SK-N-SH (cell line): ENCODE measurements at regions not wholly inside any gene's neighbourhood (a gene's known extent, or its start where the extent isn't known, plus 50 kb on each side); places are given as distances from the start of the nearest gene placed in this dataset.

Source experiments
- CTCF ChIA-PET: fragments of 300-600, 350-600 bp; formaldehyde crosslinking; extraction: SDS; loops from one replicate; lab custom pipeline; 2021; lab: Yijun Ruan, JAX
- POLR2A ChIA-PET: fragments of 350-600 bp; sonication (Branson Sonifier 250); formaldehyde crosslinking; extraction: SDS; loops from one replicate; lab custom pipeline; 2020; ENCODE audit warnings: antibody characterized with exemption, inconsistent platforms; lab: Yijun Ruan, JAX
- DNase-seq: peaks from one replicate; pipeline ENCODE4 v3.0.0; 2012
- H2AFZ ChIP-seq: fragments of 200-600 bp; sonication (generic); 2 replicates; pipeline ENCODE4 v1.8.1; 2016; ENCODE audit warnings: antibody characterized with exemption, mild to moderate bottlenecking, low read depth
- H3F3A ChIP-seq: fragments of 200-600 bp; sonication (generic); replicated peaks from 2 replicates; pipeline ENCODE3; 2016; ENCODE audit warnings: antibody characterized with exemption, mild to moderate bottlenecking; ENCODE audit not compliant: insufficient read depth
- H3K27ac ChIP-seq, 2 experiments: fragments of 200-500 bp in 1 of 2; fragments of 200-600 bp in 1 of 2; sonication (Bioruptor generic) in 1 of 2; sonication (generic), shearing (Covaris generic) in 1 of 2; 2 replicates each; pipeline versions ENCODE4 v1.5.1 to v1.6.1; 2014 to 2016; ENCODE audit warnings: low read depth in 2 of 2, inconsistent platforms in 1 of 2, low read length in 1 of 2, mild to moderate bottlenecking in 1 of 2, mixed read lengths in 1 of 2
- H3K27me3 ChIP-seq: fragments of 200-600 bp; sonication (generic), shearing (Covaris generic); 2 replicates; pipeline ENCODE4 v1.6.1; 2016; ENCODE audit warnings: mixed run types; ENCODE audit not compliant: insufficient read depth
- H3K36me3 ChIP-seq, 2 experiments: fragments of 200-500 bp in 1 of 2; fragments of 200-600 bp in 1 of 2; sonication (Bioruptor generic) in 1 of 2; sonication (generic) in 1 of 2; replicated peaks in 1 of 2; 2 replicates each; pipeline versions ENCODE3 to v1.5.1; 2014 to 2016; ENCODE audit warnings: low read length in 1 of 2, mild to moderate bottlenecking in 1 of 2; ENCODE audit not compliant: insufficient read depth in 2 of 2, control insufficient read depth in 1 of 2
- H3K4me1 ChIP-seq, 2 experiments: fragments of 200-500 bp in 1 of 2; fragments of 200-600 bp in 1 of 2; sonication (Bioruptor generic) in 1 of 2; sonication (generic), shearing (Covaris generic) in 1 of 2; 2 replicates each; pipeline versions ENCODE4 v1.5.1 to v1.6.1; 2014 to 2016; ENCODE audit warnings: low read depth in 1 of 2, low read length in 1 of 2, mixed run types in 1 of 2; ENCODE audit not compliant: insufficient read depth in 2 of 2, control insufficient read depth in 1 of 2
- H3K4me2 ChIP-seq: fragments of 200-600 bp; sonication (generic), shearing (Covaris generic); 2 replicates; pipeline ENCODE4 v1.6.1; 2017; ENCODE audit warnings: mixed run types
- H3K4me3 ChIP-seq, 2 experiments: fragments of 200-500 bp in 1 of 2; fragments of 200-600 bp in 1 of 2; sonication (Bioruptor generic) in 1 of 2; sonication (generic), shearing (Covaris generic) in 1 of 2; 2 replicates each; pipeline versions ENCODE4 v1.5.1 to v1.8.1; 2014 to 2016; ENCODE audit warnings: low read depth in 2 of 2, inconsistent platforms in 1 of 2, low read length in 1 of 2, mild to moderate bottlenecking in 1 of 2, mixed read lengths in 1 of 2, moderate library complexity in 1 of 2
- H3K79me2 ChIP-seq: fragments of 200-600 bp; sonication (generic); 2 replicates; pipeline ENCODE4 v1.8.1; 2017; ENCODE audit warnings: mild to moderate bottlenecking; ENCODE audit not compliant: insufficient read depth
- H3K9ac ChIP-seq: fragments of 200-600 bp; sonication (generic); 2 replicates; pipeline ENCODE4 v1.6.1; 2017; ENCODE audit warnings: mixed run types
- H3K9me2 ChIP-seq: fragments of 200-600 bp; sonication (generic); 2 replicates; pipeline ENCODE4 v1.6.1; 2017; ENCODE audit warnings: mixed run types
- H3K9me3 ChIP-seq: fragments of 200-600 bp; sonication (generic); 2 replicates; pipeline ENCODE4 v1.6.1; 2017; ENCODE audit warnings: mixed run types, mild to moderate bottlenecking, moderate library complexity
- H4K20me1 ChIP-seq: fragments of 200-600 bp; sonication (generic); 2 replicates; pipeline ENCODE4 v1.6.1; 2017; ENCODE audit warnings: mild to moderate bottlenecking, mixed run types; ENCODE audit not compliant: insufficient read depth
- ELF1 ChIP-seq: IDR thresholded peaks from 2 replicates; pipeline ENCODE4 v1.4.0; 2012
- EP300 ChIP-seq, 2 experiments: IDR thresholded peaks; 2 replicates each; pipeline versions ENCODE4 v1.4.0 to v1.6.1; 2012; ENCODE audit warnings: borderline replicate concordance in 1 of 2, low read depth in 1 of 2, low read length in 1 of 2
- EZH2phosphoT487 ChIP-seq: fragments of 200-600 bp; sonication (generic); IDR thresholded peaks from 2 replicates; pipeline ENCODE4 v1.6.1; 2017; ENCODE audit warnings: low read depth, mixed run types, mild to moderate bottlenecking, antibody characterized with exemption, moderate library complexity, borderline replicate concordance
- FOSL2 ChIP-seq: IDR thresholded peaks from 2 replicates; pipeline ENCODE4 v1.4.0; 2012; ENCODE audit warnings: low read depth, mild to moderate bottlenecking, moderate library complexity, borderline replicate concordance
- GABPA ChIP-seq: IDR thresholded peaks from 2 replicates; pipeline ENCODE4 v1.4.0; 2012; ENCODE audit warnings: low read depth, mild to moderate bottlenecking
- GATA2 ChIP-seq: sonication (generic); formaldehyde crosslinking; IDR thresholded peaks from 2 replicates; pipeline ENCODE4 v1.5.0; 2020; ENCODE audit warnings: mild to moderate bottlenecking, missing genetic modification reagents
- IRF3 ChIP-seq: fragments of 150-350 bp; IDR thresholded peaks from 2 replicates; pipeline ENCODE4 v1.6.1; 2016; ENCODE audit warnings: mild to moderate bottlenecking, low read depth, low read length
- JUND ChIP-seq: IDR thresholded peaks from 2 replicates; pipeline ENCODE4 v1.4.0; 2012
- MEF2A ChIP-seq: IDR thresholded peaks from 2 replicates; pipeline ENCODE4 v1.4.0; 2012; ENCODE audit warnings: low read depth, borderline replicate concordance
- NFIC ChIP-seq: IDR thresholded peaks from 2 replicates; pipeline ENCODE4 v1.4.0; 2012; ENCODE audit warnings: borderline replicate concordance
- NRF1 ChIP-seq: IDR thresholded peaks from 2 replicates; pipeline ENCODE4 v1.6.1; 2012; ENCODE audit warnings: low read depth, mild to moderate bottlenecking, low read length
- RAD21 ChIP-seq: IDR thresholded peaks from 2 replicates; pipeline ENCODE4 v1.6.1; 2012; ENCODE audit warnings: mild to moderate bottlenecking, low read length
- REST ChIP-seq: IDR thresholded peaks from 2 replicates; pipeline ENCODE4 v1.6.1; 2012; ENCODE audit warnings: mild to moderate bottlenecking, low read depth, low read length, moderate library complexity
- SIN3A ChIP-seq: IDR thresholded peaks from 2 replicates; pipeline ENCODE4 v1.6.1; 2012; ENCODE audit warnings: low read depth, mild to moderate bottlenecking, low read length, moderate library complexity, borderline replicate concordance
- SMC3 ChIP-seq: IDR thresholded peaks from 2 replicates; pipeline ENCODE4 v1.6.1; 2012; ENCODE audit warnings: low read depth, low read length, improper control_type of control experiment
- TAF1 ChIP-seq: IDR thresholded peaks from 2 replicates; pipeline ENCODE4 v1.6.1; 2012; ENCODE audit warnings: low read depth, mild to moderate bottlenecking, low read length, moderate library complexity, borderline replicate concordance
- TCF12 ChIP-seq: IDR thresholded peaks from 2 replicates; pipeline ENCODE4 v1.4.0; 2012
- TEAD4 ChIP-seq: IDR thresholded peaks from 2 replicates; pipeline ENCODE4 v1.4.0; 2012; ENCODE audit warnings: mild to moderate bottlenecking, borderline replicate concordance; ENCODE audit not compliant: insufficient read depth
- USF1 ChIP-seq: IDR thresholded peaks from 2 replicates; pipeline ENCODE4 v1.4.0; 2012; ENCODE audit warnings: low read depth, borderline replicate concordance
- WGBS: methylation state at CpG from one replicate; pipeline ENCODE4 v1.1.6; 2017; ENCODE audit warnings: low lambda C conversion rate; 5-methylcytosine and 5-hydroxymethylcytosine counted together
- TF ChIP-seq, protein P1 (sequence below): fragments of 150-350 bp; IDR thresholded peaks from 2 replicates; pipeline ENCODE4 v1.6.1; 2017; ENCODE audit warnings: antibody characterized with exemption, low read length, low read depth, borderline replicate concordance
- TF ChIP-seq, protein P2 (sequence below): IDR thresholded peaks from 2 replicates; pipeline ENCODE4 v1.4.0; 2012; ENCODE audit warnings: low read depth, borderline replicate concordance

GRCh38 chr9:38163518-38163917 lies 94.5 kb upstream of the SHB start (continued):
- no peak for TF ChIP-seq FOSL2
- no peak for TF ChIP-seq GABPA
- TF ChIP-seq NFIC: no peak
- TF ChIP-seq TEAD4: no peak
- no peak for TF ChIP-seq NRF1
- TF ChIP-seq EZH2phosphoT487: no peak
- no peak for TF ChIP-seq EP300 (IDR thresholded peaks at IDR 0.05; ENCODE audit: borderline replicate concordance in 1 of 2, low read depth in 1 of 2, low read length in 1 of 2)
- TF ChIP-seq MEF2A: no peak
- TF ChIP-seq SMC3: no peak

DNA sequence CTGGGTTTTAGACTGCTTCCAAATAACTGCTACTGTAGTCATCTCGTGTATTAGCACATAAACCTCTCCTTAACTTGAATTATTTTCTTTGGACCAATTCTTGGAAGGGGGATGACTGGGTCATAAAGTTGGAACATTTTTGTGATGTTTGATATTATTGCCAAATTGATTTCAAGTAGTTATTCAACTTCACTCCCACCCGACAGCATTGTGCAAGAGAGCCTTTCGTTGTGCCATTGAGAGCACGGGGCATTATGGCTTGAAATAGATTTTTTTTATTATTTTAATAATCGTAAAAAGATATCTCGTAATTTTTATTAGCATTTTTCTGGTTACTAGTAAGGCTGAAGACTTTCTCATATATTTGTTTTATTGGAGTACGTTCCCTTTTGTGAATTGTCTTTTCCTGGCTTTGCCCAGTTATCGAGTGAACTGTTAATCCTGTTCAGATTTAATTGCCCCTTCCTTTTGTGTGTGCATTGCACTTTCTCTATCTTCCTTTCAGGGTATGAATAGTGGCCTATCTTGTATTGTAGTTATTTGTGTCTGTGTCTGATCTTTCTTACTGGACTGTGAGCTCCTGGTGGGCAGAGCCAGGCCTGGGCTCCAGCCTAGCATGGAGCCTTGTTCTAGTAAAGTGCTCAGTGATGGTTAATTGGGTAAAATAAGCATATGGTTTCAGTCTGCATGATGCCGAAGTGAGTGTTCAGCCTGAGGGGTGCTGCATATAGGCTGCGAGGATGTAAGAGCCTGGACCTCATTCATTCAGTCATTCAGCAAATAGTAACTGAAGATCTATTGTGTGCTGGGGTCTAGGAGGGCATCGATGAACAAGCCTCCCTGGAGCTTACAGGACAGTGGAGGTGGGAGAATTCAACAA lies 93.5 kb upstream of the SHB start:
- Histone ChIP-seq H3K27me3 (no peaks in the 10 kb centered on the region; the same call in 1 of the 2 replicates), H2AFZ (no peak overlapping the region), H3K4me3 (no peak overlapping the region), H3K9me3 (no peaks in the 10 kb centered on the region), H3K9ac (no peak overlapping the region), H3K4me2 (no peak overlapping the region), H4K20me1 (no peaks in the 10 kb centered on the region), H3K9me2 (no peaks in the 10 kb centered on the region), H3F3A (no peaks in the 10 kb centered on the region), H3K4me1 (peaks cover 0 to 7% of the 10 kb centered on the region in 2 experiments; a peak in 1 of 4 replicates), H3K36me3 (no peaks in the 10 kb centered on the region), H3K79me2 (no peaks in the 10 kb centered on the region), H3K27ac (no peak overlapping the region)
- 64% methylated on average over 11 of the region's 11 CpGs for WGBS
- POLR2A ChIA-PET: no interaction called here
- no peak for DNase-seq
- CTCF ChIA-PET: interaction anchor here (1.2 to 6.1 kb wide), 5 partner anchors 10 to 249 kb away, joined by 4 to 28 read pairs (median 15); no protein-coding TSS in a partner anchor
- TF ChIP-seq TCF12: no peak
- TF ChIP-seq, protein P1, sequence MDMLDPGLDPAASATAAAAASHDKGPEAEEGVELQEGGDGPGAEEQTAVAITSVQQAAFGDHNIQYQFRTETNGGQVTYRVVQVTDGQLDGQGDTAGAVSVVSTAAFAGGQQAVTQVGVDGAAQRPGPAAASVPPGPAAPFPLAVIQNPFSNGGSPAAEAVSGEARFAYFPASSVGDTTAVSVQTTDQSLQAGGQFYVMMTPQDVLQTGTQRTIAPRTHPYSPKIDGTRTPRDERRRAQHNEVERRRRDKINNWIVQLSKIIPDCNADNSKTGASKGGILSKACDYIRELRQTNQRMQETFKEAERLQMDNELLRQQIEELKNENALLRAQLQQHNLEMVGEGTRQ: no peak
- TF ChIP-seq USF1: no peak
- TF ChIP-seq ELF1: no peak
- no peak for TF ChIP-seq GATA2 (CRISPR knock-in tag)
- no peak for TF ChIP-seq NFIC
- TF ChIP-seq FOSL2: no peak
- no peak for TF ChIP-seq REST
- no peak for TF ChIP-seq JUND
- no peak for TF ChIP-seq RAD21
- no peak for TF ChIP-seq TAF1
- TF ChIP-seq SIN3A: no peak
- no peak for TF ChIP-seq IRF3
- TF ChIP-seq EP300 (IDR thresholded peaks at IDR 0.05; ENCODE audit: borderline replicate concordance in 1 of 2, low read depth in 1 of 2, low read length in 1 of 2): no peak
- TF ChIP-seq EZH2phosphoT487: no peak
- TF ChIP-seq, protein P2, sequence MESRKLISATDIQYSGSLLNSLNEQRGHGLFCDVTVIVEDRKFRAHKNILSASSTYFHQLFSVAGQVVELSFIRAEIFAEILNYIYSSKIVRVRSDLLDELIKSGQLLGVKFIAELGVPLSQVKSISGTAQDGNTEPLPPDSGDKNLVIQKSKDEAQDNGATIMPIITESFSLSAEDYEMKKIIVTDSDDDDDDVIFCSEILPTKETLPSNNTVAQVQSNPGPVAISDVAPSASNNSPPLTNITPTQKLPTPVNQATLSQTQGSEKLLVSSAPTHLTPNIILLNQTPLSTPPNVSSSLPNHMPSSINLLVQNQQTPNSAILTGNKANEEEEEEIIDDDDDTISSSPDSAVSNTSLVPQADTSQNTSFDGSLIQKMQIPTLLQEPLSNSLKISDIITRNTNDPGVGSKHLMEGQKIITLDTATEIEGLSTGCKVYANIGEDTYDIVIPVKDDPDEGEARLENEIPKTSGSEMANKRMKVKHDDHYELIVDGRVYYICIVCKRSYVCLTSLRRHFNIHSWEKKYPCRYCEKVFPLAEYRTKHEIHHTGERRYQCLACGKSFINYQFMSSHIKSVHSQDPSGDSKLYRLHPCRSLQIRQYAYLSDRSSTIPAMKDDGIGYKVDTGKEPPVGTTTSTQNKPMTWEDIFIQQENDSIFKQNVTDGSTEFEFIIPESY: no peak
